ENCODE measurements at regions not wholly inside any gene's neighbourhood (a gene's known extent, or its start where the extent isn't known, plus 50 kb on each side); places are given as distances from the start of the nearest gene placed in this dataset.
A peak's percentile ranks its signal among the peaks of the same experiment; 100 is the strongest.
"Not testable (repeated sequence)": the region's sequence is repeated elsewhere in the genome, so short reads cannot be mapped to it uniquely, and the experiment has no call there.

DNA sequence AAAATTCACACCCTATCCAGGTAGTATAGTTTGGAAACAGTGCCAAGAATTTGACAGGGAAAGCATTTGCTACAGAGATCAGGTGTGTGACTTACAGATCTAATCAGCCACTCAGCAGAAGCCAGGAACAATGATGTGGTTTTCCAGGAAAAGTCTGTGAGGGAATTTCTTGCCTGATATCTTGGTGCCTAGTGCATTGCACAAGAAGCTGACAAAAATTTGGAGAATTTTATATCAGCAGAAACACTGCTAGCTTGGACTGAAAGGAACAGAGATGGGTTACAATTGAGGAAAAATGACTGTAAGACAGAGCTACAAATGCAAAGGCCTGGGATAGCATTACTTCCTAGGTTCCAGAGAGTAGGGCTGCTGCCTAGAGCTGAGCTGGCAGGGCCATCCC is 658.1 kb upstream of the CHD1 start:
- DNase-seq (ENCODE audit: low spot score), result no peak

- DNase-seq (ENCODE audit: low spot score), result not testable (repeated sequence)
Measured at GRCh38 chr5:99581204-99581603, 652.4 kb upstream of the CHD1 start.

DNA sequence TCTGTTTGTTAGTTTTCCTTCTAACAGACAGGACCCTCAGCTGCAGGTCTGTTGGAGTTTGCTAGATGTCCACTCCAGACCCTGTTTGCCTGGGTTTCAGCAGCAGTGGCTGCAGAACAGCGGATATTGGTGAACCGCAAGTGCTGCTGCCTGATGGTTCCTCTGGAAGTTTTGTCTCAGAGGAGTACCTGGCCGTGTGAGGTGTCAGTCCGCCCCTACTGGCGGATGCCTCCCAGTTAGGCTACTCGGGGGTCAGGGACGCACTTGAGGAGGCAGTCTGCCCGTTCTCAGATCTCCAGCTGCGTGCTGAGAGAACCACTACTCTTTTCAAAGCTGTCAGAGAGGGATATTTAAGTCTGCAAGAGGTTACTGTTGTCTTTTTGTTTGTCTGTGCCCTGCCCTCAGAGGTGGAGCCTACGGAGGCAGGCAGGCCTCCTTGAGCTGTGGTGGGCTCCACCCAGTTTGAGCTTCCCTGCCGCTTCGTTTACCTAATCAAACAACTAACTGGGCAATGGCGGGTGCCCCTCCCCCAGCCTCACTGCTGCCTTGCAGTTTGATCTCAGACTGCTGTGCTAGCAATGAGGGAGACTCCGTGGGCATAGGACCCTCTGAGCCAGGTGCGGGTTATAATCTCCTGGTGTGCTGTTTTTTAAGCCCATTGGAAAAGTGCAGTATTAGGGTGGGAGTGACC is 634.3 kb upstream of the CHD1 start:
- not testable (repeated sequence) for DNase-seq (ENCODE audit: low spot score)

DNA sequence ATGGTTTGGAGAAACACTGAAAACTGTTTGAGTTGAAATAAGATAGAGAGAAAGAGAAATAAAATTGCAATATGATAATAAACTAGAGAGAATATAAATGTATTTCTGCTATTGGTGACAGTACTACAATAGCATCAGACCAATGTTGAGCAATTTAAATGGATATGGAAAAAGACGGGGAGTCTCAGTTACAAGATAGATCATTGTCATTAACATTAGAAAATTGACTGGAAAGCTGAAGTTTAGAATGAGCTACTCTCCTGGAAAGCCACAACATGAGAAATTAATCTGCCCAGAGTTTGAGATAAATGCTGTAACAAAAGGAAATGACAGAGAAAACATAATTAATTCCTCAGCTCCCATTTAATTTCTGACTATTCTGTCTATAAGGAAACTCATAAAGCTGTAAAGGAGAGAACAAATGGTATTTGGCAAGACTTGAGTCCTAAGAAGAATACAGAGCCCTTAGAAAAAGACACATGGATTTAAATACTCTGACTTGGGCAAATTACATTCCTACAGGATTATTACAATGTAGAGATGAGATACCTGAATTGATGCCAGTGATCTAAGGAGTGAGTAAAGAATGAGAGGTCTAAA is 624.5 kb upstream of the CHD1 start:
- no peak for DNase-seq (ENCODE audit: low spot score)

- no peak for DNase-seq (ENCODE audit: low spot score)
Measured at GRCh38 chr5:99544356-99544755, 615.5 kb upstream of the CHD1 start.

DNA sequence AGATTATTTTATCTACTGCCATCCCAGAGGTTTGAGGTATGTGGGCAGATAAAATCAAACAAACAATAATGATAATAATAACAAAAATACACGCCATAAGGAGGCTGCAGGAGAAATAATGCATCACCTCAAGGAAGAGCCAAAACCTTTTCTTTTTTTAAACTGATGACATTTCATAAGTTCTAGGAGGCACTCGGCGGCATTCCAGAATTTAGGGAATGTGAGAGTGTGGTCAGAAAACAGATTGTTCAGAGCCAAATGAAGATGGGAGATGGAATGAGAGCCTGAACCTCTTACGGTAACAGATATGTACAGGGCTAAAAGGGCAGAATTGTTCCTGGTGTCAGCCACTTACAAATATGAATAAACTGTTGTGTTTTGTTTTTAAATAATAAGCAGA is 615.0 kb upstream of the CHD1 start:
- no peak for DNase-seq (ENCODE audit: low spot score)

GRCh38 chr5:99534241-99534640 is 605.4 kb upstream of the CHD1 start:
- not testable (repeated sequence) for DNase-seq (ENCODE audit: low spot score)

DNA sequence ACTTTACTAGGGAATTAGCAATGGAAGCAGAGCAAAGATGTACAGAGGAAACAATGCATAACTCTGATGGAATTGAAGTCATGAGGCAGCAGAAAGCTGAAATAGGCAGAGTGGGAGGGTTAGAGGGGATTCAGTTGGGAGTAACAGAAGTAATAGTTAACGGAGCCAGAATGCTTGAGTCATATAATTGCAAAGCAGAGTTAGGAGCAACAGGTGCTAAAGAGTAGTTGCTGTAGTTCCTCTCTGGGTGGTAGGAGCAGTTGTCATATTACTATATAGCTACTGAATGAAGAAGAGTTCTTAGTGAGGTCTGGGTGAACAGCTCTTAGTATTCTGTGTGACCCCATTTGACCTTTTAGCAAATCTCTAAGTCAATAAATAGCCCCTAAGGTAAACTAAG is 592.9 kb upstream of the CHD1 start:
- not testable (repeated sequence) for DNase-seq (ENCODE audit: low spot score)

GRCh38 chr5:99515864-99516490 is 587.2 kb upstream of the CHD1 start:
- DNase-seq (ENCODE audit: low spot score), result peak; percentile 35

GRCh38 chr5:99510237-99510866 is 581.5 kb upstream of the CHD1 start:
- not testable (repeated sequence) for DNase-seq (ENCODE audit: low spot score)

- not testable (repeated sequence) for DNase-seq (ENCODE audit: low spot score)
Measured at GRCh38 chr5:99509064-99509463, 580.3 kb upstream of the CHD1 start.

GRCh38 chr5:99495456-99495855 is 566.6 kb upstream of the CHD1 start:
- DNase-seq (ENCODE audit: low spot score), result not testable (repeated sequence)

DNA sequence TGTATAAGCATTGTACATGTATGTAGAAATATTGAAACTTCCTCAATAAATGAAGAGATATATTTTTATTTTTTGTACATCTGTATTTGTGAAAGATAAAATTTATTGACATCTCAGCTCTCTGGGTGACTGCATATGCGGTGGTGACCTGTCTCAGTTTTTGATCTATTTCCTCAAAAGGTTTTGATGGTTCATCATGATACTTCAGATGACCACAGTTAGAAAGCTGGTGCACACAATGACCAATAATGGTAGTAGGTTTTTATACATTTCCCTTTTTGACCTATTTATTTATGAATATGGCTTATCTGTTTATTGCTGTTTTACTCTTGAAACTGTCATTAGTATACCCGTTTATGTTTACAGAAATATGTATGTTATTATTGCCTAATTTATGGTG is 549.6 kb upstream of the CHD1 start:
- DNase-seq (ENCODE audit: low spot score), result not testable (repeated sequence)

DNA sequence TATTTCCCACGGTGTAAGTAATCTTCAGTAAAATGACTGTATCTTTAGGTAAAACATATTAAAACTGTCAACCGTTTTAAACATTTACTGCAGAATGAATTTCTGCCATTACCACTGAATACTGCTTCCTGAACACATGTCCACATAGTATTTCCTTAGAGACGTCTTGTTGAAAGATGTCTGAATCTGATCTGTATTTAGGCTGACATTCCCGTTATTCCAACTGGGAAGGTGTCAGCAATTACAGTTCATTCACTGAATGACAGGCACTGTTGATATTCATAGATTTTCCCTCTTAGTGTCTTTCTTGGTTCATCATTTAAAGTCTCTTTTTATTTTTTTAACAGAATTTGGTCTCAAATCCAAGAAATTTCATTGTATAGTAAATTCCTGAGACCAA is 544.5 kb upstream of the CHD1 start:
- DNase-seq (ENCODE audit: low spot score), result not testable (repeated sequence)

GRCh38 chr5:99471726-99472125 is 542.9 kb upstream of the CHD1 start:
- not testable (repeated sequence) for DNase-seq (ENCODE audit: low spot score)

DNA sequence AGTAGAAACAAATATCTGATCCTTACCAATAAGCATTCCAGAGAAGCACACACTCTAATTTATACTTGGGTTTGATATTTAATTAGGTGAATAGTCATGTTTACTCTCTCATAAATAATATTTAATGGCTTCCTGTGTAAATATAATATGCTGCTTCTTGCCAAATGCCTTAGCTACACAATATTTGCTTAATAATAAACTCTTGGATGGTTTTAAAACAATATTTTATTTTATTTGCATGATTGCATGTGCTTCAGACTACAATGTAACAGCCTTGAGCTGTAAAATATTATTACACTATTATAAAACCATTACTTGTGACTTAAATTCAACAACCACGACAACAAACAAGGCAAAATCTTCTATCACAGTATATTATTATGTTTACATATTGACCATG is 542.4 kb upstream of the CHD1 start:
- DNase-seq (ENCODE audit: low spot score), result not testable (repeated sequence)

DNA sequence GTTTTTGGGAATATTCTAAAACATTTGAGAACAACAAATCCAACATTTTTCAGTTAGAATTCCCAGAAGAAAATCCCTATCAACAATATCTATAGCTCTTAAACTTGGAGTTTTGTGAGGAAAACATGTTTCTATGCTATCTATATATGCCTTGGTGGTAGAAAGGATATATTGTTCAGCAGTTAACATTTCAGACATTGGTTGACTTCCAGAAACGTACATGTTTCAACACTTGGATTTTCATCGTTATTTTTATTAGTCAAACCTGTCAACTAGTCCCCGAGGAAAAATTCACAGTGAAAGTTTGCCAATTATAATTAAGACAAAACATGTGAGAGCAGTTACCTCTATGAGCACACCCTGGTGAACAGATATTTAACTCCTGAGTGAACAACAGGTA is 541.8 kb upstream of the CHD1 start:
- DNase-seq (ENCODE audit: low spot score), result not testable (repeated sequence)

DNA sequence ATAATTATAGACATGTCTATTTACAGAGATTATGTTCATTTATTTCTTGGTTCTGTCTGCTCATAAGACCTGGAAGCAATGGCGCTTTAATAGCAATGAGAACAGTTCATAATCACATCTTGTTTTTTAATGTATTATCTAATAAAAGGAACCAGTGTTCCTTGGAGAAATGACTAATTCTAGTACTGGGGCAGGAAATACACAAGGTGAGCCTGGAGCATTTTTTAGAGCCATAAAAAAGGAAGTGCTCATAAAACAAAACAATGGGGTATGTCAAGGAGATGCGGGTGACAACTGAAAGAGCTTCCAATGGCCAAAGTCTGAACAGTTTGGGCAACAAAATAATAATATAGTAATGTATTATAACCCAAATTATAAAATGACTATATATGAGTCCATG is 531.9 kb upstream of the CHD1 start:
- DNase-seq (ENCODE audit: low spot score), result no peak

- no peak for DNase-seq (ENCODE audit: low spot score)
Measured at GRCh38 chr5:99453196-99453595, 524.4 kb upstream of the CHD1 start.

- DNase-seq (ENCODE audit: low spot score), result no peak
Measured at GRCh38 chr5:99449786-99450185, 521.0 kb upstream of the CHD1 start.

DNA sequence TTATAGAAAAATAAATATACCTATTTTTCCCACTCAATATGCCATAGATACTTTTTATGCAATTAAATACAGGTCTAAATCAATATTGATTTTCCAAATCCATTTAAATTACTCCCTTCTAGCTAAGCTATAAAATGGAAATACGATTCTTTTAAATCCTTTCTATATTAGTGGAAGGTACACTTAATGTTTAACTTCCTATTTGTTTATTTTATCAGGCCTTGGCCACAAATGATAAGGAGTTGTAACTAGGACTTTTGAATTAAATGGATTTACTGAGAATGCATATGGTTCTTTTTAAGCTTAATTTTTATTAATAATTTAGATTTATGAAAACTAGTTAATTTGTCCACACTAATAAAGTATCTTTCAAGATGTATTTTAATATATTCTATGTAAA is 517.0 kb upstream of the CHD1 start:
- DNase-seq (ENCODE audit: low spot score), result no peak

- no peak for DNase-seq (ENCODE audit: low spot score)
Measured at GRCh38 chr5:99441235-99441634, 512.4 kb upstream of the CHD1 start.

- DNase-seq (ENCODE audit: low spot score), result no peak
Measured at GRCh38 chr5:99438619-99439018, 509.8 kb upstream of the CHD1 start.
